ENCODE measurements at regions not wholly inside any gene's neighbourhood (a gene's known extent, or its start where the extent isn't known, plus 50 kb on each side); places are given as distances from the start of the nearest gene placed in this dataset.

GRCh38 chr14:65920996-65921395 is 508.5 kb downstream of the FUT8 start:
- no peak for TF ChIP-seq POLR2A (IDR thresholded peaks at IDR 0.05)
- no peak for TF ChIP-seq CTCF (IDR thresholded peaks at IDR 0.05)
